Activated naive CD8-positive, alpha-beta T cell (primary cell): ENCODE measurements at regions not wholly inside any gene's neighbourhood (a gene's known extent, or its start where the extent isn't known, plus 50 kb on each side); places are given as distances from the start of the nearest gene placed in this dataset.

ENCODE experiments used
- H3K27ac Mint-ChIP-seq: one replicate; pipeline ENCODE4 v1.8.0; 2021; ENCODE audit warnings: mixed read lengths
- H3K27me3 Mint-ChIP-seq: one replicate; pipeline ENCODE4 v1.8.0; 2021; ENCODE audit warnings: mixed read lengths
- H3K36me3 Mint-ChIP-seq: one replicate; pipeline ENCODE4 v1.8.0; 2021; ENCODE audit warnings: mixed read lengths
- H3K4me1 Mint-ChIP-seq: one replicate; pipeline ENCODE4 v1.8.0; 2021; ENCODE audit warnings: low read depth, mixed read lengths
- H3K4me3 Mint-ChIP-seq: one replicate; pipeline ENCODE4 v1.8.0; 2021; ENCODE audit warnings: mild to moderate bottlenecking, mixed read lengths
- H3K9me3 Mint-ChIP-seq: one replicate; pipeline ENCODE4 v1.8.0; 2021; ENCODE audit warnings: low read depth, mixed read lengths

GRCh38 chr5:7185742-7186141 is 210.2 kb upstream of the ADCY2 start:
- H3K36me3 Mint-ChIP-seq: no peaks in the 10 kb centered on the region
- no peaks in the 10 kb centered on the region for H3K9me3 Mint-ChIP-seq
- H3K4me1 Mint-ChIP-seq: no peaks in the 10 kb centered on the region
- H3K27ac Mint-ChIP-seq: no peak overlapping the region
- H3K4me3 Mint-ChIP-seq: no peak overlapping the region
- no peaks in the 10 kb centered on the region for H3K27me3 Mint-ChIP-seq

DNA sequence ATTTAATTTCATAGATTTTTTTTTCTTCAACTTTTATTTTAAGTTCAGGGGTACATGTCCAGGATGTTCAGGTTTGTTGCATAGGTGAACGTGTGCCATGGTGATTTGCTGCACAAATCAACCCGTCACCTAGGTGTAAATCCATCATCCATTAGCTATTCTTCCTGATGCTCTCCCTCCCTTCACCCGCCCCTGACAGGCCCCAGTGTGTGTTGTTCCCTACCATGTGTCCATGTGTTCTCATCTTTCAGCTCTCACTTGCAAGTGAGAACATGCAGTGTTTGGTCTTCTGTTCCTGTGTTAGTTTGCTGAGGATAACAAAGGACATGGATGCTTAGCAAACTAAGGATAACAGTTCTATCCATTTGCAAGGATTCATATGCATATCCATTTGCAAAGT is 209.1 kb upstream of the ADCY2 start:
- H3K27me3 Mint-ChIP-seq: peaks cover under 1% of the 10 kb centered on the region
- no peak overlapping the region for H3K4me3 Mint-ChIP-seq
- H3K4me1 Mint-ChIP-seq: no peaks in the 10 kb centered on the region
- no peak overlapping the region for H3K27ac Mint-ChIP-seq
- H3K9me3 Mint-ChIP-seq: peaks cover under 1% of the 10 kb centered on the region
- H3K36me3 Mint-ChIP-seq: no peaks in the 10 kb centered on the region

DNA sequence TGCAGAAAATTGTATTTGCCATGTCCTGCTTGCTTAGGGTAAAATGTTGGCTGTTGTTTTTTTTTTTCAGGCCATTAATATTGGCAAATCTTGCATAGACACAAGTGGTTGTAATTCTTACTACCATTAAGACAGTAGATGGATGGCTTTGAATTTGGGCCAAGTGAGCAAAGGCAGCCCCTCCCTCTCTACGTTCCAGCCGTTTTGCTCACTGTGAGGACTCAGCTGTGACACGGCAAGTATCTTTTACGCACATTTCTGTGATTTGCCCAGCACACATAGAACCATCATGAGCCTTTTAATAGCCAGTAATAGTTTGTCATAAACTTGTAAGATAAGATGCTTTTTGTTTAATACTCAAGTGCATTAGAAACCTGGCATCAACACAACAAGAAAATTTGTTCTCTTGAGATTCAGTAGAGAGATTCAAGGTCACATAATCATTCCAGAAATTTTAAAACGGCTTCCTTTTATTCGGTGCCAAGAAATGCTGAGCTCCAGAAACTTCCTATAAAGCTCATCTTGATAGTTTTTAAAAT is 205.2 kb upstream of the ADCY2 start:
- peaks cover 6% of the 10 kb centered on the region for H3K27me3 Mint-ChIP-seq
- H3K4me1 Mint-ChIP-seq: no peaks in the 10 kb centered on the region
- H3K9me3 Mint-ChIP-seq: peaks cover 7% of the 10 kb centered on the region
- no peak overlapping the region for H3K27ac Mint-ChIP-seq
- H3K36me3 Mint-ChIP-seq: no peaks in the 10 kb centered on the region
- H3K4me3 Mint-ChIP-seq: no peak overlapping the region

GRCh38 chr5:7192016-7192415 is 203.9 kb upstream of the ADCY2 start:
- Mint-ChIP-seq H3K27me3 (peaks cover 6% of the 10 kb centered on the region), H3K4me1 (no peaks in the 10 kb centered on the region), H3K9me3 (peaks cover 7% of the 10 kb centered on the region), H3K4me3 (no peak overlapping the region), H3K27ac (no peak overlapping the region), H3K36me3 (no peaks in the 10 kb centered on the region)

DNA sequence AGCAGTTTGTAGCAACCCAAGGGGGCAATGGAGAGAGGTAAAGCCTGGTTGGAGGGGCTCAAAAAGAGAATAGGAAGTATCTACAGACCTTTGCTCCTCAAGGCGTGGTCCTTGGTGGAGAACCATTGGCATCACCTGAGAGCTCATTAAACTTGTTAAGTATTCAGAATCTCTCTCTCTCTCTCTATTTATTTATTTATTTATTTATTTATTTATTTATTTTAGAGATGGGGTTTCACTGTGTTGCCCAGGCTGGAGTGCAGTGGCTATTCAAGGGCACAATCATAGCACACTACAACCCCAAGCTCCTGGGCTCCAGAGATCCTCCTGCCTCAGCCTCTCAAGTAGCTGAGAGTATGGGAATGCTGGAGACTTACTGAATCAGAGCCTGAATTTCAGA is 193.1 kb upstream of the ADCY2 start:
- Mint-ChIP-seq H3K36me3 (no peaks in the 10 kb centered on the region), H3K27me3 (no peaks in the 10 kb centered on the region), H3K4me1 (no peaks in the 10 kb centered on the region), H3K9me3 (peaks cover 13% of the 10 kb centered on the region), H3K4me3 (no peak overlapping the region), H3K27ac (no peak overlapping the region)

DNA sequence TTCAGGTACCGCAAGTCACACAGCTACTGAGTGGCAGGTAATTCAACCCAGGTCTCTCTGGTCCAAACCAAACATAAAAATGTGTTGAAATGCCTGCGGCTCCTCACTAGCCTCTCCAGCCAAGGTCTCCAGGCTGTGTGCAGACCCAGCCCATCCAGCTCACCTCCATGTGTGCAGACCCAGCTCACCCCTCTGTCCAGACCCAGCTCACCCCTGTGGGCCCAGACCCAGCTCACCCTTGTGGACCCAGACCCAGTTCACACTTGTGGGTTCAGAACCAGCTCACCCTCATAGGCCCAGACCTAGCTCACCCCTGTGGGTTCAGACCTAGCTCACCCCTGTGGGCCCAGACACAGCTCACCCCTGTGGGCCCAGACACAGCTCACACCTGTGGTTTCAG is 188.0 kb upstream of the ADCY2 start:
- no peak overlapping the region for H3K4me3 Mint-ChIP-seq
- no peak overlapping the region for H3K27ac Mint-ChIP-seq
- H3K9me3 Mint-ChIP-seq: no peaks in the 10 kb centered on the region

GRCh38 chr5:7208938-7209337 is 187.0 kb upstream of the ADCY2 start:
- Mint-ChIP-seq H3K36me3 (no peaks in the 10 kb centered on the region), H3K4me3 (no peak overlapping the region), H3K4me1 (no peaks in the 10 kb centered on the region), H3K27ac (no peak overlapping the region), H3K9me3 (no peaks in the 10 kb centered on the region), H3K27me3 (no peaks in the 10 kb centered on the region)

More for the DNA sequence above, 188.0 kb upstream of the ADCY2 start:
- Mint-ChIP-seq H3K27me3 (no peaks in the 10 kb centered on the region), H3K4me1 (no peaks in the 10 kb centered on the region), H3K36me3 (no peaks in the 10 kb centered on the region)

DNA sequence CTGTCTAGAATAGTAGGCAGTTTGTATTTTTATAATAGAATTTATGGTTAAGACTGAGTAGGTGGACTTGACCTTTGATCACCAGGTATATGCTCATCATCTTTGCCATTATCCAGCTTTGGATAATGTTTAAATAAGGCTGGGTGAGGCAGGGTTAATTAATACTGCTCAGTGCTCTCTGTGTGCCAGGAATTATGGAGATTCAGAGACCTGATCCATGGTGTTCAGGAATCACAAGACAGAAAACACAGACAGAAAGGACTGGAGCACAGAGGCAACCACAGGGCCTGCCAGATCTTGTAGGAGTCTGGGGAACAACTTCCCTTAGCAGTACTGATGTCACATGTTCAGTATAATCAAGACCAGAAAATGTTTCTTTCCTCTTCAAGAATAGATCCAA is 186.3 kb upstream of the ADCY2 start:
- H3K27me3 Mint-ChIP-seq: no peaks in the 10 kb centered on the region
- no peak overlapping the region for H3K27ac Mint-ChIP-seq
- H3K4me1 Mint-ChIP-seq: no peaks in the 10 kb centered on the region
- H3K36me3 Mint-ChIP-seq: no peaks in the 10 kb centered on the region
- H3K9me3 Mint-ChIP-seq: no peaks in the 10 kb centered on the region
- no peak overlapping the region for H3K4me3 Mint-ChIP-seq

- no peak overlapping the region for H3K4me3 Mint-ChIP-seq
- H3K4me1 Mint-ChIP-seq: no peaks in the 10 kb centered on the region
- H3K9me3 Mint-ChIP-seq: no peaks in the 10 kb centered on the region
- no peak overlapping the region for H3K27ac Mint-ChIP-seq
- no peaks in the 10 kb centered on the region for H3K27me3 Mint-ChIP-seq
- H3K36me3 Mint-ChIP-seq: no peaks in the 10 kb centered on the region
Measured at GRCh38 chr5:7210549-7210948, 185.4 kb upstream of the ADCY2 start.

DNA sequence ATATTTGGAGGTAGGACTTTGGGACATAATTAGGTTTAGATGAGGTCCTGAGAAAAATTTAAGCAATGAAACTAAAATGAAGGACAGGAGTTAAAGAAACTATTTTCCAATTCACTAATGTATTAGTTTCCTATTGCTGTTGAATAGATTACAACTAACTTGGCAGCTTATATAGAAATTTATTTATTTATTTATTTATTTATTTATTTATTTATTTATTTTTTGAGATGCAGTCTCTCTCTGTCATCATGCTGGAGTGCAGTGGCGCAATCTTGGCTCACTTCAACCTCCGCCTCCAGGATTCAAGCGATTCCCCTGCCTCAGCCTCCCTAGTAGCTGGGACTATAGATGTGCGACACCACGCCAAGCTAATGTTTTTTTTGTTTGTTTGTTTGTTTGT is 182.4 kb upstream of the ADCY2 start:
- H3K27me3 Mint-ChIP-seq: no peaks in the 10 kb centered on the region
- H3K4me3 Mint-ChIP-seq: no peak overlapping the region
- no peak overlapping the region for H3K27ac Mint-ChIP-seq
- H3K36me3 Mint-ChIP-seq: no peaks in the 10 kb centered on the region
- no peaks in the 10 kb centered on the region for H3K9me3 Mint-ChIP-seq
- H3K4me1 Mint-ChIP-seq: no peaks in the 10 kb centered on the region

DNA sequence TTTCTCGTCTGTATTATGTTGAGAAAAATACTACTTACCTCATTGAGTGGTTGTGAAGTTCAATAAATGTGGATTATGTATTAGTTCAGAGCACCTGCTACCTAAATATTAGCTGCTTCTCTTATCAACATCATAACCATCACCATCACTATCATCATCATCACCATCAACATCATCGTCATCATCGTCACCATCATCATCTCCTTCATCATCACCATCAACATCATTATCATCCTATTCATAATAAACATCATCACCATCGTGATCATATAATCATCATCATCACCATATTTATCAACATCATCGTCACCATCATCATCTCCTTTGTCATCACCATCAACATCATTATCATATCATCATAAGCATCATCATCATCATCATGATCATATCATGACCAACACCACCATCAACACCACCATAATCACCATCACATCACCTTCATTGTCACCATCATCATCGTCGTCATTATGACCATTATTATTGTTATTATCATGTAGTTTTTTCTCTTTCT is 181.0 kb upstream of the ADCY2 start:
- H3K4me3 Mint-ChIP-seq: no peak overlapping the region
- H3K9me3 Mint-ChIP-seq: no peaks in the 10 kb centered on the region
- no peaks in the 10 kb centered on the region for H3K36me3 Mint-ChIP-seq
- H3K27ac Mint-ChIP-seq: no peak overlapping the region
- no peaks in the 10 kb centered on the region for H3K27me3 Mint-ChIP-seq
- H3K4me1 Mint-ChIP-seq: no peaks in the 10 kb centered on the region

DNA sequence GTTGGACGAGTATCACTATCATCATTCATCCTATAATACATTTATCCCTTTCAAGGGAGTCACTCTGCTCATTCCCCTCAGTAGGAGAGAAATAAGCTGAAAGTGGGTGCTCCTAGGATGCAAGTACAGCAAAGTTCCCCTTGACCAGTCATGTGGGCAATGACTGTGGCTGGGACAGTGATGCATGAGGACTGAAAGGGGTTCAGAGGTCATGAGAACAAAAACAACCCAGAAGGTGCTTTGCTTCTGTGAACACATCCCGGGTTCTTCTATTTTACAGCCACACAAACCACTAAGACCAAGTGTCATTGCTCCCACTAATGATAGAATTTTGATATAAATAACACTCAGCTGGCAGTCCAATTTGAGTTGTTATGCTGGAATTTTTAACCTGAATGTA is 177.8 kb upstream of the ADCY2 start:
- Mint-ChIP-seq H3K4me1 (no peaks in the 10 kb centered on the region), H3K27me3 (no peaks in the 10 kb centered on the region), H3K36me3 (no peaks in the 10 kb centered on the region), H3K27ac (no peak overlapping the region), H3K4me3 (no peak overlapping the region), H3K9me3 (peaks cover 5% of the 10 kb centered on the region)

DNA sequence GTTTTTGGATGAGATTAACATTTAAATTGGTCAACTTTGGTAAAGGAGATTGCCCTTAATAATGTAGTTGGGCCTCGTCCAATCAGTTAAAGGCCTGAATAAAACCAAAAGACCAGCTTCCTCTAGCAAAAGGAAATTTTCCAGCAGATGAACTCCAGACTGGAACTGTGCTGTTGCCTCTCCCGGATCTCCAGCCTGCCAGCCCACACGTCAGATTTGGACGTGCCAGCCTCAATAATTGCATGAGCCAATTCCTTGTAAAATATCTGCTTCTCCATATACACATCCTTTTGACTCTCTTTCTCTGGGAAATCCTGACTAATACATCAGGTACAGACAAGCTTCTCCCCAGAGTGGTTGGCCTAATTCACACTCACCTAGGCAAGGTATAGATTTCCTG is 175.8 kb upstream of the ADCY2 start:
- H3K4me3 Mint-ChIP-seq: no peak overlapping the region
- H3K9me3 Mint-ChIP-seq: peaks cover 5% of the 10 kb centered on the region
- no peak overlapping the region for H3K27ac Mint-ChIP-seq
- H3K27me3 Mint-ChIP-seq: no peaks in the 10 kb centered on the region
- no peaks in the 10 kb centered on the region for H3K36me3 Mint-ChIP-seq
- no peaks in the 10 kb centered on the region for H3K4me1 Mint-ChIP-seq

- Mint-ChIP-seq H3K27ac (no peak overlapping the region), H3K27me3 (no peaks in the 10 kb centered on the region), H3K9me3 (peaks cover 5% of the 10 kb centered on the region), H3K4me1 (no peaks in the 10 kb centered on the region), H3K4me3 (no peak overlapping the region), H3K36me3 (no peaks in the 10 kb centered on the region)
Measured at GRCh38 chr5:7221041-7221440, 174.9 kb upstream of the ADCY2 start.

- no peaks in the 10 kb centered on the region for H3K4me1 Mint-ChIP-seq
- H3K9me3 Mint-ChIP-seq: peaks cover 5% of the 10 kb centered on the region
- no peak overlapping the region for H3K27ac Mint-ChIP-seq
- H3K36me3 Mint-ChIP-seq: no peaks in the 10 kb centered on the region
- no peaks in the 10 kb centered on the region for H3K27me3 Mint-ChIP-seq
- no peak overlapping the region for H3K4me3 Mint-ChIP-seq
Measured at GRCh38 chr5:7225826-7226225, 170.1 kb upstream of the ADCY2 start.

DNA sequence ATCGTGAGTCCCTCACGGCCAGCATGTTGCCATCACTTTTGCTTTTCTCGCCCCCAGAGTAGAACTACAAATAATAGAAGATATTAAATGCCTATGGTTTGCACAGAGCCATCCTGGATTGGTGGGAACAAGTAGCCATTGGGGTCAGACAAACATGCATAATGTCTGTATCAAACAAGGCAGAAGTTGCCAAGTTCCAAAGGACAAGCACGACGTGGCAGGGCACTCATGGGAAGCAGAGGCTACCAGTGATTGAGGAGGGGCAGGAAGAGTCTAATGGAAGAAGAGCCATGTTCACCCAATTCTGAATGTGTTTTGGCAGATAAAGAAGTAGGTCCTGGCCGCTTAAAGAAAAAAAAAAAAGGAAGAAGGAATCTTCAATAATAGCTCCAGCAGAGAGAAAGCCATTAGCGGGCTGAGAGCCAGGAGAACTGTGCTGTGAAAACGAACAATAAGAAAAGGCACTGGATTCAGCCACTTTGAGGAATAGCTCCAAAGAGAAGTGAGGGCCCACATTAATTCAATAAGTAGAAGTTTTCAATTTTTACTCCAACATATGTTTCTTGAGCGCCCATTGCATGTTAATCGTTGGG is 153.7 kb upstream of the ADCY2 start:
- no peak overlapping the region for H3K4me3 Mint-ChIP-seq

More for the DNA sequence above, 153.7 kb upstream of the ADCY2 start:
- no peaks in the 10 kb centered on the region for H3K36me3 Mint-ChIP-seq
- H3K27me3 Mint-ChIP-seq: peaks cover 2% of the 10 kb centered on the region
- no peak overlapping the region for H3K27ac Mint-ChIP-seq
- peaks cover 1% of the 10 kb centered on the region for H3K9me3 Mint-ChIP-seq
- H3K4me1 Mint-ChIP-seq: no peaks in the 10 kb centered on the region
